ENCODE measurements at regions not wholly inside any gene's neighbourhood (a gene's known extent, or its start where the extent isn't known, plus 50 kb on each side); places are given as distances from the start of the nearest gene placed in this dataset.

- no peaks in the 10 kb centered on the region for H4K20me1 ChIP-seq (ENCODE audit: control insufficient read depth, insufficient read depth, insufficient read length)
- no peak overlapping the region for H2BK120ac ChIP-seq (ENCODE audit: low read depth, low read length, poor library complexity, severe bottlenecking)
- H3K36me3 Mint-ChIP-seq (ENCODE audit: insufficient read depth in 1 of 3, low read depth in 3 of 3): peaks cover 20 to 33% (median 21%) of the 10 kb centered on the region in 3 experiments
- H4K91ac ChIP-seq (ENCODE audit: insufficient read length, low read depth, low read length): no peak overlapping the region
- no peak overlapping the region for H3K18ac ChIP-seq (ENCODE audit: insufficient read length, low read depth, low read length)
- no peak overlapping the region for H3K14ac ChIP-seq (ENCODE audit: insufficient read depth, low read length)
- peaks cover 88% of the 10 kb centered on the region for H3K27me3 Mint-ChIP-seq (ENCODE audit: low read depth)
- H2BK12ac ChIP-seq (ENCODE audit: insufficient read length, low read depth, low read length): no peak overlapping the region
- H3K4me2 ChIP-seq (ENCODE audit: insufficient read depth, insufficient read length, low read length): no peak overlapping the region
- TF ChIP-seq, protein P1, sequence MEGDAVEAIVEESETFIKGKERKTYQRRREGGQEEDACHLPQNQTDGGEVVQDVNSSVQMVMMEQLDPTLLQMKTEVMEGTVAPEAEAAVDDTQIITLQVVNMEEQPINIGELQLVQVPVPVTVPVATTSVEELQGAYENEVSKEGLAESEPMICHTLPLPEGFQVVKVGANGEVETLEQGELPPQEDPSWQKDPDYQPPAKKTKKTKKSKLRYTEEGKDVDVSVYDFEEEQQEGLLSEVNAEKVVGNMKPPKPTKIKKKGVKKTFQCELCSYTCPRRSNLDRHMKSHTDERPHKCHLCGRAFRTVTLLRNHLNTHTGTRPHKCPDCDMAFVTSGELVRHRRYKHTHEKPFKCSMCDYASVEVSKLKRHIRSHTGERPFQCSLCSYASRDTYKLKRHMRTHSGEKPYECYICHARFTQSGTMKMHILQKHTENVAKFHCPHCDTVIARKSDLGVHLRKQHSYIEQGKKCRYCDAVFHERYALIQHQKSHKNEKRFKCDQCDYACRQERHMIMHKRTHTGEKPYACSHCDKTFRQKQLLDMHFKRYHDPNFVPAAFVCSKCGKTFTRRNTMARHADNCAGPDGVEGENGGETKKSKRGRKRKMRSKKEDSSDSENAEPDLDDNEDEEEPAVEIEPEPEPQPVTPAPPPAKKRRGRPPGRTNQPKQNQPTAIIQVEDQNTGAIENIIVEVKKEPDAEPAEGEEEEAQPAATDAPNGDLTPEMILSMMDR (conservative IDR thresholded peaks at IDR 0.05): no peak
- H3K23ac ChIP-seq (ENCODE audit: insufficient read length, low read depth, low read length): no peak overlapping the region
- peaks cover 14% of the 10 kb centered on the region in 2 experiments for H3K4me1 Mint-ChIP-seq
- no peak overlapping the region for H4K5ac ChIP-seq (ENCODE audit: insufficient read length, low read depth, low read length)
- H3K79me1 ChIP-seq (ENCODE audit: insufficient read depth, low read depth, low read length, poor library complexity, severe bottlenecking): no peaks in the 10 kb centered on the region
- peaks cover 3% of the 10 kb centered on the region; the same call in 1 of the 2 replicates for H3K27me3 ChIP-seq (ENCODE audit: insufficient read depth, low read length)
- no peaks in the 10 kb centered on the region for H3K23me2 ChIP-seq (ENCODE audit: insufficient read length, low read depth, low read length, poor library complexity, severe bottlenecking)
- H3K56ac ChIP-seq (ENCODE audit: insufficient read length, low read depth, low read length): no peak overlapping the region
- H2AK5ac ChIP-seq (ENCODE audit: insufficient read length, low read length): no peak overlapping the region
- H3K4ac ChIP-seq (ENCODE audit: low read depth, low read length): no peak overlapping the region
- no peak overlapping the region for H2BK20ac ChIP-seq (ENCODE audit: low read depth, low read length, poor library complexity, severe bottlenecking)
- H3K9ac ChIP-seq (ENCODE audit: extremely low read depth, insufficient read length, low read length): no peak overlapping the region
- WGBS (ENCODE audit: extremely low coverage, insufficient read length, low lambda C conversion rate): no CpG with 5 or more reads among the region's 11 CpGs
- H3K27ac ChIP-seq (ENCODE audit: insufficient read length, low read depth, low read length): no peak overlapping the region
- no peak overlapping the region for H3T11ph ChIP-seq (ENCODE audit: low read length)
- no peak overlapping the region for H2AFZ ChIP-seq (ENCODE audit: low read length)
- H2BK5ac ChIP-seq (ENCODE audit: insufficient read length, low read length): no peak overlapping the region
- no peak overlapping the region for H4K8ac ChIP-seq (replicated peaks; ENCODE audit: insufficient read length, low read depth, low read length)
- no peak overlapping the region for H3K4me3 Mint-ChIP-seq
- H3K9me3 ChIP-seq (ENCODE audit: control insufficient read depth, low read depth, low read length): no peaks in the 10 kb centered on the region
- peaks cover 33 to 36% of the 10 kb centered on the region in 2 experiments for H3K9me3 Mint-ChIP-seq
- H3K79me2 ChIP-seq (ENCODE audit: insufficient read depth, low read length): no peaks in the 10 kb centered on the region
- H3K27ac Mint-ChIP-seq: no peak overlapping the region
- H2BK15ac ChIP-seq (ENCODE audit: low read depth, low read length): no peak overlapping the region
- no peak for DNase-seq
- H3K4me1 ChIP-seq (ENCODE audit: insufficient read depth, low read length): peaks cover 2% of the 10 kb centered on the region; the same call in 1 of the 2 replicates
These were observed 188.7 kb downstream of the RTP5 start for GRCh38 chr2:242058116-242058680.
